HT-29 (cell line): ENCODE measurements at regions not wholly inside any gene's neighbourhood (a gene's known extent, or its start where the extent isn't known, plus 50 kb on each side); places are given as distances from the start of the nearest gene placed in this dataset.
"Not testable (repeated sequence)": the region's sequence is repeated elsewhere in the genome, so short reads cannot be mapped to it uniquely, and the experiment has no call there.

ENCODE experiments used
- DNase-seq: peaks from one replicate; pipeline ENCODE4 v3.0.0-alpha.2; 2015; ENCODE audit warnings: low spot score

DNA sequence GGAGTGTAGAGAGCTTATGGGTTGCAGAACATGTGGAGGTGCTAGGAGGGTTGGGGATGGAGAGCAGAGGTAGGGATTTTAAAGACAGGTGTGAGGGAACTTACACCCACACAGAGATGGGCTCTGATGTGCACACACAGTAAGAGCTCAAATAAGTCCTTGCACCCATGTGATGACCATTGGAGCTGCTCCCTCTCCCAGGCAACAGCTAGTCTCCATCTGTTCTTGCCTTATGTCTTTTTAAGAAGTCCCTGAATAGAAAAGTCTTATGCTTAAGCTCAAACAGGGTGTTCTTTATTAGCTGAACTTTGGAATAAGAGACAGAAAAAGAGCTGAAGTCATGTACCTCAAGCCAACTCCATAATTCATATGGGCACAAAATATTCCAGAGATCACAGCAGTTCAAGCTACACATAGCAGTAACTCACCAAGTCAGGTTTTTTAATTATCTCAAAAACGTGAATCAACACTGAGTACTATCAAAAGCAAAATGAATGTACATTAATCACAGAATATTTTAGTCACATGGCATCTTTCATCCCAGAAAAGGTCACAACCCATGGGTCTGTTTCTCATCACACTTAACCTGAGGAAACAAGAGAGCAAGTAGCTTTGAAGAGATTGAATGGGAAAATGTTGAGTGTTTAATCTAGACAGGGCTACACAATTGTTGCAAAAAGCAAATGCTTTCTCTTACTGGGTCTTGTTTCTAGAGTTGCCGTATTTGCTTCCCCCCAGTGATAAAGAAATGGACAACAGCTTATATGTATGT is 1513.6 kb upstream of the SEL1L start:
- DNase-seq, result no peak

DNA sequence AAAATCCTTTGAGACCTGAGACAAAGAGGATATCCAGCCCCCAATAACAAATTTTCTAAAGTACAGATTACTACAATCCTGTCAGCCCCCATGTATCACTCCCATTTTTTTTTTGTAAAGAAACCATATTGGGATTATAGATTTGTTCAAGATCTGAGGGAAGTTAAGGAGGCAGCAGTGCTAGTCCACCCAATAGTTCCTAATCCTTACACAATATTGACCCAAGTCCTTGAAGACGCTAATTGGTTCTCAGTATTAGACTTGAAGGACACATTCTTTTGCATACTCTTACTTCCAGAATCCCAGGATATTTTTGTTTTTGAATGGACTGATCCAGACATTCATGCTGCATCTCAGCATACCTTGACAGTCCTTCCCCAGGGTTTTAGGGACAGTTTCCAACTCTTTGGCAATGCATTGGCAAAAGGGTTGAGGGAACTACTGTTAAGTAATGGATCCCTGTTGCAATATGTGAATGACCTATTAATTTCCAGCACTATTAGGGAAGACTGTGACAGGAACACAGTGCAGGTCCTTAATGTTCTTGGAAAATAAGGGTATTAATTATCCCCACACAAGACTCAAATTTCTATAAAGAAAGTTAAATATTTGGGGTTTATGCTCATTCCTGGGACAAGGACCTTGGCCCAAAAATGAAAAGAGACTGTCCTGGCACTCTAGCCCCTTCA is 1519.5 kb upstream of the SEL1L start:
- no peak for DNase-seq

DNA sequence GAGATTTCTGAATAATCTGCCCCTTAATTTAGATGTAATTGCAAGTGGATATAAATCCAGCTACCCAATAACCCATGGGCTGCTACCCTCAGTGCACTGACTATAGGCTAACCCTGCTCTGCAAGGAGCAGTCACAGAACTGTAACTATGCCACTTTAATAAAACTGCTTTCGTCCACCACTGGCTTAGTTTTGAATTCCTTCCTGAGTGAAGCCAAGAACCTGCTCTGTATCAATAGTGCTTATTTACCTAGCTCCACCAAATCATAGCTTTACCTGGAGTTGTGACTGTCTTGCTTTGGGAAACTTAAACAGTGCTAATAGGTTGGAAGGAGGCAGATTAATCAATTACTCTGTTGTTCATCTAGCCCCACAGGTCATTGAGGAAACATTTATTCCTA is 1524.4 kb upstream of the SEL1L start:
- DNase-seq, result no peak

DNA sequence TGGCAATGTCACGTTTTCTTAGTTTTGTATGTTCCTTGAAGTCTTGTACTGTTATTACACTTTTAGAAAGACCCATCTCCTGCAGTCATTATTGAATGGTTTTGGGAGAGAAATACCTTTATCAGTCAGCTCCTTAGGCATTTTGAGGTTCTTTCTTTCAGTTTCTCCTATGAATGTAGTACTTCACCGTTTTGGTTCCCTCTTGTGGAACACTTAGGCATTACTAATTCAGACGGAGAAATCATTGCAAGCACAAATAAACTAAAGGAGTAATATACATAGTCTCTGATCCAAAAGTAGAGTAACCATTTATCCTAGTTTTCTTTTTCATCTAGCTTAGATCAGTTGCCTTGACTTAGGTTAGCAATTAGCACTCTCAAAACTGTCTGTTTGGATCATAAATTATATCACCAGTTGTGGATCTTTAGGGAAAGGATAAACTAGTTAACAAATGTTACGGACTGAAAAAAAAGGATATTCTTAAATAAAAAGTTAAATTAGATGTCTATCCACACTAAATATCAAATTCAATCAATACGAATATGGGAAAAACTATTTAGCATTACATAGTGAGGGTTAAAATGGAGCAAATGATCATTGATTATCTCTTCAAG is 1538.3 kb upstream of the SEL1L start:
- DNase-seq, result peak; percentile 44

DNA sequence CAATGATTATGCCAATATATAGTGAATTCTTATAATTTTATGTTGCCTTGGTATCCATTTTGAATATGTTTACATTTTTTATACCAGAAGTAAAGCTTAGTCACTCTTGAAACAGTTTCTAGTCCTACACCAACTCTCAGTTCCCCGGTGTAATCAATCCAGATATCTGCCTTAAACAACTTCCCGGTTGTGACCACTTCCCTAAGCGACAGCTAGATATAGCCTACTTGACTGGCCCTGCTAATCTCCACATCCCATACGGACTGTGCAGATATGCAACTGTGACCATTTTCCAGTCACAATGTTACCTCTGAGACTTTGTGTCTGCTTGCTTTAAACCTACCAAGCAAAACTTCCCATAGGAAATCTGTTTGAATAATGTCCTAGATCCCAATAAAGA is 1551.5 kb upstream of the SEL1L start:
- no peak for DNase-seq

DNA sequence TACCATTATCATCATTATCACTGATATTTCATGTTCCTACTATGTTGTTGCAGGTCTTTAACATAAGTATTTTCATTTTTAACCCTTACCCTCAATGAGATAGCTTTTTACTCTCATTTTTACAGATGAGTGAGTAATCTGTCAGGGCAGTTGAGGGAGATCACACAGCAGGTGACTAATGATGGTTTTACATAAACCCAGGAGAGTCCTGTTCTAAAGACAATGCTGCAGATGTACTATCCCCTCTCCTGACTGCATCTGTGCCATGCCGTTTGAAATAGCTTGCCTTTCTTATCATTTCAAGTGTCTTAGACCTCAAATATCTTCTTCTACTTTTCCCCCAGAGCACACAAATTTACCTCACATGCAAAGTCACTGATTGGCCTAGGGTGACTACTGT is 1552.1 kb upstream of the SEL1L start:
- DNase-seq, result no peak

DNA sequence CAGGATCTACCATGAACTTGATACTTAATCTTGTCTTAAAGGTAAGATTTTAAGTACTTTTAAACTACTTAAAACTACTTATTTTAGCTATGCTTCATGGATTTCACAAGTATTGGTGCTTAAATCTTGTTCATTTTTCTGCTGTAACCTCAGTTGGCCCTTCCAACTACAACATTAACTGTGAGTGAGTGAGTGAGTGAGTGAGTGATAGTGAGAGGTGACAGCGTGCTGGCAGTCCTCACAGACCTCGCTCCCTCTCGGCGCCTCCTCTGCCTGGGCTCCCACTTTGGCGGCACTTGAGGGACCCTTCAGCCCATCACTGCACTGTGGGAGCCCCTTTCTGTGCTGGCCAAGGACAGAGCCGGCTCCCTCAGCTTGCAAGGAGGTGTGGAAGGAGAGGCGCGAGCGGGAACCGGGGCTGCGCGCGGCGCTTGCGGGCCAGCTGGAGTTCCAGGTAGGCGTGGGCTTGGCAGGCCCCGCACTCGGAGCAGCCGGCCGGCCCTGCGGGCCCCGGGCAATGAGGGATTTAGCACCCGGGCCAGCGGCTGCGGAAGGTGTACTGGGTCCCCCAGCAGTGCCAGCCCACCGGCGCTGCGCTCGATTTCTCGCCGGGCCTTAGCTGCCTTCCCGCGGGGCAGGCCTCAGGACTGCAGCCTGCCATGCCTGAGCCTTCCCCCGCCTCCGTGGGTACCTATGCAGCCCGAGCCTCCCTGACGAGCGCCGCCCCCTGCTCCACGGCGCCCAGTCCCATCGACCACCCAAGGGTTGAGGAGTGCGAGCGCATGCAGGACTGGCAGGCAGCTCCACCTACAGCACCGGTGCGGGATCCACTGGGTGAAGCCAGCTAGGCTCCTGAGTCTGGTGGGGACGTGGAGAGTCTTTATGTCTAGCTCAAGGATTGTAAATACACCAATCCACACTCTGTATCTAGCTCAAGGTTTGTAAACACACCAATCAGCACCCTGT is 1558.6 kb upstream of the SEL1L start:
- DNase-seq, result not testable (repeated sequence)

DNA sequence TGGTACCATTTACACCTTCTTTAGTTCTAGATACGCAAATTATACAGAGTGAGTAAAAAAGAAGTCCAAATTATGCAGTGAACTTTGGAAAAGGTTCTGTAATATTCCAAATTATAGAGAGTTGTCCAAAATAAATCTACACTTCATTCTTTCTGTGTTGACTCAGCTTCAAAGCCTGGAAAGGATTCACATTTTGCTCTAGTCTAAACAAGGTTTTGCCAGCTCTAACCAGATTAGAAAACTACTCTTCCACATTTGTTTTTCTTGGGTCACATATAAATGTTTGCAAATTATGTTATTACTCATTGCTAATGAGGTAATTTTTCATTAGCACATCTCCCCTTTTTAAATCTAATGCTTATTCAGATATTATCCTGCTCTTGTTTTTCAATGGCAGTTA is 1562.4 kb upstream of the SEL1L start:
- DNase-seq, result no peak

DNA sequence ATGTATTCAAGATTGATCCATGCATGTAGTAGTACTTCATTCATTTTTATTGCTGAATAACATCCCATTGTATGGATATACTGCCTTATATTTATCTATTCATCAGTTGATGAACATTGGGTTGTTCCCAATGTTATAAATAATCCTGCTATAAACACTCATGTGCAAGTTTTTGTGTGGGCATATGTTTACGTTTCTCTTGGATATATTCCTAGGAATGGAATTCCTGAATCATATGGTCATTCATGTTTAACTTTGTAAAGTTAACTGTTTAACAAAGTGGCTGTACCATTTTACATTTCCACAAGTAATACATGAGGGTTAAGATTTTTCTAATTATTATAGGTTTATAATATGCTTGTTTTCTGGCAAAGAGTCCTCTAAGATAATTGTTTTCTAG is 1568.2 kb upstream of the SEL1L start:
- DNase-seq, result no peak

DNA sequence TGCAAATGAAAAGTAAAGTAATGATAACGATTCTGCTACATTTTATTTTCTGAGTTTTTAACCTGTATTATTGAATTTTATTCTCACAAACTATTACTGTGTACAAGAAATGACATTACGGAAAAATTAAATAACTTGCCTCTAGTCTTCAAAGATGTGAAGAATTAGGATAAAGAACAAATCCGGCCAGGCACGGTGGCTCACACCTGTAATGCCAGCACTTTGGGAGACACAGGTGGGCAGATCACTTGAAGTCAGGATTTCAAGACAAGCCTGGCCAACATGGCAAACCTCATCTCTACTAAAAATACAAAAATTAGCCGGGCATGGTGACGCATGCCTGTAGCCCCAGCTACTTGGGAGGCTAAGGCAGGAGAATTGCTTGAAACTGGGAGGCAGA is 1584.4 kb upstream of the SEL1L start:
- no peak for DNase-seq

DNA sequence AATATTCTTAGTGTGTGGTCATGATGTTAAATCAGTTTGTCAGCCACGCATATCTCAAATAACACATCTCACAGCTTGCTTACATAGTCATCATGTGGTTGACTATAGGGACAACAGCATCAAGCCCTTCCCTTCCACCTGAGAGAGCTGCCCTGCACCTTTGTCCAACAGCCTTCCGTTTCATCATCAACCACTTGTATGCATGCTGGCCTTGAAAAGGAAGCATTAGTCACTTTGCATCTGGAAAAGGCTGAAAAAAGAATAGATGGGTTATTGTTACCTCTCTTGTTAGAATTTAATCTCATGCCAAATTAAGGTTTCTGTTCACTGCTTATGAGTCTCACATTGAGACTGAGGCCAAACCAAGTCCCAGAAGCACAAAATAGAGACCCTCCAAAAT is 1586.5 kb upstream of the SEL1L start:
- DNase-seq, result no peak

DNA sequence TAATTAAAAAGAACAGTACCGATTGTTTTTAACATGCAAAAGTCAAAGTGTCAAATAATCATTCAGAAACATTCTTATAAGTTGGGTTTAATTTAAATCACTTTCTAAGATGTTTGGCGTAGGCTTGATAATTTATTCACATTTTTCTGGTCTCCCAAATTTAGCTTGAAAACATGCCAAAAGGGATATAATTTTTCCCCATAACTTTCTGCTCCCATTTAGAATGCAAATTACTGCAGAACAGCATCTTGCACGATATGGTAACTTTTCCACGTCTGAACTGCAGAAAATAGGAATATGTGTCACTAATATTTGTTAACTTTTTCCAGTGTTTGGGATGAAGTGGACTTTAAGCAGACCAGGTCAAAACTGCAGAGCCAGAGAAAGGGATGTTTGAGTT is 1592.4 kb upstream of the SEL1L start:
- no peak for DNase-seq

DNA sequence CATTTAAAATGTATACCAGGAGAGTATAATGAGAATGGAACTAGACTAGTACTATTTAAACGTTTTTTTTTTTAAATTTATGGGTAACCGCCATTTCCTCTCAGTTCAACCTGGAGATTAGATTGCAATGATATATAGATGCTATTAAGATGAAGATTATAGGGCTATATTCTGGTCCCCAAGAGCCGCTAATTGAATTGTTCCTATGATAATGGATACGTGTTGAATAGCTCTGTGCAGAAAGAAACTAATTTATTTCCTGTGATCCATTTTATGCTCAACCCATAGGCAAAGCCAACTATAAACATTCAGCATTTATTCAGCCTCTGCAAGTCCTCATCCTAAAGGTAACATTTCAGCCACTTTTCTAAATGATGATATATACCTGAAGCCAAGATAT is 1595.1 kb upstream of the SEL1L start:
- no peak for DNase-seq

DNA sequence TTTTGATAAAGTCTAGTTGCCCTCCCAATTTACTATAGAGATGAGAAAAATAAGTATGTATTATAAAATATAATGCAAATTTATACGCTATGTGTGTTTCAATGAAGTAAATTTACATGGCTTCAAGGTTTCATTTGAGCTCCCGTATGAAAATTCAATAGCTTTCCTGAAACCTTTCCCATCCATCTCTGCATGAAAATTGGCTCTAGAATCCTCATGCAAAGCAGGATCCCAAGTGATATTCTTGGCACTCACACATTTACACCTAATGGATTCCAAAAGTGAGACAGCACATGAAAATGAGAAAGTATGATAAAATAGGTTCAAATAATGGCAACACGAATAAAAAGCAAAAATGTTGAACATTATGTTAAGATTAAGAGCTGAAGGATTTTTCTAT is 1595.8 kb upstream of the SEL1L start:
- no peak for DNase-seq

DNA sequence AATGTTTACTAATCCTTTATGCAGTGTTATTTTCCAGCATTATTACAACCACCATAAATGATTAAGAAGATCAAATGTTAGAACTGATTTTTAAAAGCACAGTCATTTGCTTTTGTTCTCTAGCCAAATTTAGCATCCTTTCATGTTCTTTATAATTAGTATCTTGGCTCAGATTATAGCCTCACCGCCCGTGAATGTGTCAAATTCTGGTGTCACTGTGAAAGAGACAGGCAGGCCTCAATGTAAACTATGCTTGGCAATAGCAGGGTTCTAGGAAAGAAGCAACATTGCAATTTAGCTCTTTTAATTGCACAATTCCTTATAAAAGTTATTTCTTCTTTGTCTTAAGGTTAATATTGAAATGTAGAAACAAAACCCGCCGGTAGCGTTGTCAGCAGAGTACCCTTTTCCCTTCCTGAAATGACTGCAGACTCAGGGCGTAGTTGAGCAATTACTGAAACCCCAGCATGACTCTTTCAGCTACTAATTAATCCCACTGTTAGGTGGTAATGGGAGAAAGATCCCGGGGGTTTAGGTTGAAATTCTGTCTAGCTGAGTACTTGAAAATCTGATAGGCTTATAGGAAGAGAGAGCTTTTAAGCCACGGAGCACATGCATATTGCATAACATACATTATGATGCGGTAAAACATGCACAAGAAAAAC is 1600.5 kb upstream of the SEL1L start:
- no peak for DNase-seq

DNA sequence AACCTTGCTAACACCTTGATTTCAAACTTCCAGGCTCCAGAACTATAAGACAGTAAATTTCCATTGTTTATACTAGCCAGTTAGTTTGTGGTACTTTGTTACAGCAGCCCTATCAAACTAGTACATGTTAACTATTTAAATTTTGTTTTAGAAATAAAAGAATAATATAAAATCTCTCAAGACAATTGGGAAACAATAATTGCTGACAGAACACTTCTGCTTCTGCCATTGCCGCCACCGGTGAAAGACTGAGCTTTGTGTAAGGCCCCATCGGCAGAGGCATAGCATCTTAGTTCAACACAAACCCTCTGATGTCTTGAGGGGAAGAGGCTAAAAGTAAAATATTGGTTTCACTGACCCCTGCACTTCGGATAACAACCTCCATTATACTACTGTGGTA is 1607.1 kb upstream of the SEL1L start:
- DNase-seq, result no peak

DNA sequence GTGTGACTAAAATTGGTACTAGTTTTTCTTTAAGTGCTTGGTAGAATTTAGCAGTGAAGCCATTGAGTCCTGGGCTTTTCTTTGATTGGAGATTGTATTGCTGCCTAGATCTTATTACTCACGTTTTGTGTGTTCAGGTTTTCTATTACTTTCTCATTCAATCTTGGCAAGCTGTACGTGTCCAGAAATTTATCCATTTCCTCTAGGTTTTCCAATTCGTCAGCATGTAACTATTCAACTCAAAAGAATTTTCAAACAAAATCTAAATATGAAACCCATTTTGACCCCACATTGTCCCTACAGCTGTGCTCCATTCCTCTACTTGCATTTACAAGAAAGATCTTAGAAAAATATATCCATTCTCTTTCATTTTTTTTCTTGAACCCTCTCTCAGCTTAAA is 1613.4 kb upstream of the SEL1L start:
- no peak for DNase-seq

DNA sequence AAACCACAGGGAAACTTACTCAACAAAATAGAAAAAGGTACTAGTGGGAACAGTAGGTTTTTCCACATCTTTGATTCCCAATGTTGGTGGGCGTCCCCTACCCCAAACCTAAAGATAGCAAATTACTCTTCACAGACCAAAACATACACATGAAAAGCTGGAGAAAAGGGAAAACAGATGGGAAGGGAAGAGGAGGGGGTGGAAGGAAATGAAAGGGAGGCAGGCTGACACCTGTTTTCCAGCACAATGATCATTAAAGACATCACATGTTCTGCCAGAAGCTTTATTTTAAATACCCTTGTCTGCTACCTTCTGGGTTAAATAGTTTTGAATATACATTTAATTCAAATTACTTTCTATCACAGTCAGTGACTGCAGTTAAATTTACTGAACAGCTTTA is 1617.9 kb upstream of the SEL1L start:
- no peak for DNase-seq

DNA sequence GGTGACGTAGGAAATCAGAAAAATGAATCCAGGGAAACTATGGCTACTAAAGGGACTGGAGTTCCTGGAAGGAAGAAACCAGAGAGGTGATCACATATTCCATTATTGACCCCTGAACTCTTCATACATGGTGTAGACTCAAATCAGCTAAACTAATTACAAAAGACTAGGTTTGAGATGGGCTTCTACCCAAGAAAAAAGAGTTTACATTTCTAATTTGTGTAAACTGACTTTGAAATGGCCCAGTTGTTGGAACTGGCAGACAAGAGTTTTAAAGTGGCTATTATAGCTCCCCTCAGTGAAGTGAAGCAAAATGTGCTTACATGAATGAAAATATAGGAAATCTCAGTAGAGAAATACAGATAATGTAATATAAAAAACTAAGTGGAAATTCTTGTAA is 1619.4 kb upstream of the SEL1L start:
- DNase-seq, result no peak

DNA sequence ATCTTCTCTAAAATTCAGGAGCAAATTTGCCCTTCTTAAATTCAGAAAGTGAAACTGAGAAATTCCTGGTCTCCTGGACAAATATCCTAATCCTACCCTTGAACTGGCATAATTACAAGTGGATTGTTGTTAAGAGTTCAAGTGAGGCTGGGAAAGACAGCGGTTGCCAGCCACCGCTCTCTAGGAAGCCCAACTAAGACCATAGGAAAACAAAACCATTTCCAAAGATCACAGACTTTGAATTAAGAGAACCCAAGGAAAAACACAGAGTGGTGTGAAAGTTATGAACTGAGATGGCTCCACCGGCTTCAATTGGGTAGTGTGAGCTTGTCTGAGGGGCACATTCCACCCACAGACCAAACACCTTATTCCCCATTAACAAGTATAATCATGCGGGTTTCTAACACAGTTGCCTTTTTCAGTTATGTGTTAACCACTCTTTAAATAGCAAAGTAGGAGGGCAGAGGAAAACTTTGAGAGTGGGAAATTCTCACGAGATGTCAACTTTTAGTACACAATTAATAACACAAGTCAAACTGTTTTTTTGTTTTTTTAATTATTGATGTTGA is 1628.8 kb upstream of the SEL1L start:
- DNase-seq, result no peak

DNA sequence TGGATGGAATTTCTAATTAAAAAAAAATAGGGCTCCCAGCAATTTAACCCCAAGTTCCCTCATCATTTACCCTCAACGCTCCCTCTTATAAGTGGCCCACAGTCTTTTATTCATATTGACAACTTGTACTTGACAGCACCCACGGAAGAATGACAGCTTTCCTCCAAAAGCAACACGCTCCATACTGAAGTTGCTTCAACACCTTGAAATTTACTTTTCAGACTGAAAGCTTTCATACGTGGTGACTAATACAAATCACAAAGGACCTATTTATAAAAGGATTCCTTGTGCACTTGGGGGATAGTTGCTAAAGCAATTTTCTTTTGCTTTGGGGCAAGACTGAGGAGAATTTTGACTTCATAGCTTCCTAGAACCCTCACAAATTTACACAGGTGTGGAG is 1629.4 kb upstream of the SEL1L start:
- DNase-seq, result no peak
